ENCODE measurements at regions not wholly inside any gene's neighbourhood (a gene's known extent, or its start where the extent isn't known, plus 50 kb on each side); places are given as distances from the start of the nearest gene placed in this dataset.
"Not testable (repeated sequence)": the region's sequence is repeated elsewhere in the genome, so short reads cannot be mapped to it uniquely, and the experiment has no call there.

DNA sequence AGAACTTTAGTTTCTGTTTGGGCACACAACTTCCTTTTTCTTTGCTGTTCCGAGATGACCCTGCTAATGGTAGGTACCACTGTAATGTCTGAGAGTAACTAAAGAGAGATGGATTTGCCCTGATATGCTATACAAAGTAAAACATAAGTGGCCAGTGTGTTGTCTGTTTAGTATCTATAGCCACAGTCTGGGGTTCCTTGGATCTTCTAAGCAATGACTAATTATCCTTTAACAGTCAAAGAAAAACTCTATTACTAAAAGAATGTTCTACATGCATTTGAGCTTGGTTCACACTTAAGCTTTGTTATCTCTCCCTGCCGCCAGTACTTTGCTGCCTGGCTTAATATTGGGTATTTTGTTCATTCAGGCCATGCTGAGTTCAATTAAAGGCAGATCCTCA is 1051.9 kb upstream of the FLRT2 start:
- WGBS, 2 donors = 90 to 93% methylated on average over 2 of the region's 2 CpGs
- intact Hi-C loops (cut with DNase I) = no loop called here
- Histone ChIP-seq H3K27me3 (no peaks in the 10 kb centered on the region), H3K4me1 (no peaks in the 10 kb centered on the region), H3K27ac (no peak overlapping the region), H3K4me3 (replicated peaks in 1 of 3) (no peak overlapping the region), H3K9me3 (no peaks in the 10 kb centered on the region), H3K36me3 (no peaks in the 10 kb centered on the region)
- TF ChIP-seq, protein P1, sequence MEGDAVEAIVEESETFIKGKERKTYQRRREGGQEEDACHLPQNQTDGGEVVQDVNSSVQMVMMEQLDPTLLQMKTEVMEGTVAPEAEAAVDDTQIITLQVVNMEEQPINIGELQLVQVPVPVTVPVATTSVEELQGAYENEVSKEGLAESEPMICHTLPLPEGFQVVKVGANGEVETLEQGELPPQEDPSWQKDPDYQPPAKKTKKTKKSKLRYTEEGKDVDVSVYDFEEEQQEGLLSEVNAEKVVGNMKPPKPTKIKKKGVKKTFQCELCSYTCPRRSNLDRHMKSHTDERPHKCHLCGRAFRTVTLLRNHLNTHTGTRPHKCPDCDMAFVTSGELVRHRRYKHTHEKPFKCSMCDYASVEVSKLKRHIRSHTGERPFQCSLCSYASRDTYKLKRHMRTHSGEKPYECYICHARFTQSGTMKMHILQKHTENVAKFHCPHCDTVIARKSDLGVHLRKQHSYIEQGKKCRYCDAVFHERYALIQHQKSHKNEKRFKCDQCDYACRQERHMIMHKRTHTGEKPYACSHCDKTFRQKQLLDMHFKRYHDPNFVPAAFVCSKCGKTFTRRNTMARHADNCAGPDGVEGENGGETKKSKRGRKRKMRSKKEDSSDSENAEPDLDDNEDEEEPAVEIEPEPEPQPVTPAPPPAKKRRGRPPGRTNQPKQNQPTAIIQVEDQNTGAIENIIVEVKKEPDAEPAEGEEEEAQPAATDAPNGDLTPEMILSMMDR (IDR thresholded peaks at IDR 0.05) = no peak
- TF ChIP-seq POLR2A (IDR thresholded peaks at IDR 0.05) = no peak
- DNase-seq = no peak

DNA sequence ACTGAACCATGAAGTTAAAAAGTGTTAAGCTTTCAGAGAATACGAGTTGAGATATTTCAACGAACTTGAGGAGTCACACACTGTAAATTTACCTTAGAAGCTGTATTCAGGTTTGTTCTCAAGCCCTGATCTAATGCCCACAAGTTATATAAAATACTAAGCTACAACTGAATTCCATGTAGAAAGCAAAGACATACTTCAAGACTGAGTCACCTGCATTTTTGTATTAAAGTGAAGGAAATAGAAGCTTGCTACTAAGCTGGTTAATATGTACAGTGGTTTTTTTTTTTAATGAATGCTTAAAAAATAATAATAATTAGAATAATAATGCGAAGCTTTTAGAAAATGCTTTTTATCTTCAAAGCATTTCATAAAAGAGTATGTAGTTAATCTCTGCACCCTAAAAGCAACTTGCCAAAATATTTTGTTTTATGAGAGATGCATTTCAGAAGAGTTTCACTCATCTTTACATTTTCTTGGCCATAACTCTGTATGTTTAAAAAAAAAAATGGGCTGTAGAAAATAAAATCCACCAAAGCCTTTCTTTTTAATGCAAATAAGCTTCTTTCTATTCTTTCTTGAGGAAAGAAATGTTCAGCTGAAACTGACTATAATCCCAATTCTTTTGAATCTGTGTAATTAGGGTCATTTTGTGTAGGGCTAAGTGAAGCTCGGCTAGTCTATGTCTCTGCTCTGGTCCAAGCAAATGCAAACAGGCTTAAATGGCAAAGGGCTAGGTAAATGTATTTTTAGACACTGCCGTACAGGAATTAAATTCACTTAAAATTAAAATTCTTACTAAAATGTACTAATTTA is 1047.5 kb upstream of the FLRT2 start:
- intact Hi-C loops (cut with DNase I) = no loop called here
- H3K9me3 ChIP-seq = no peaks in the 10 kb centered on the region
- no peak overlapping the region for H3K4me3 ChIP-seq (replicated peaks in 1 of 3)
- H3K27ac ChIP-seq = no peak overlapping the region
- TF ChIP-seq, protein P1 (IDR thresholded peaks at IDR 0.05) = no peak
- no peak for TF ChIP-seq POLR2A (IDR thresholded peaks at IDR 0.05)
- no peak for DNase-seq
- 77 to 84% methylated on average over 5 of the region's 5 CpGs for WGBS, 2 donors
- no peaks in the 10 kb centered on the region for H3K27me3 ChIP-seq
- no peaks in the 10 kb centered on the region for H3K36me3 ChIP-seq
- H3K4me1 ChIP-seq = no peaks in the 10 kb centered on the region

DNA sequence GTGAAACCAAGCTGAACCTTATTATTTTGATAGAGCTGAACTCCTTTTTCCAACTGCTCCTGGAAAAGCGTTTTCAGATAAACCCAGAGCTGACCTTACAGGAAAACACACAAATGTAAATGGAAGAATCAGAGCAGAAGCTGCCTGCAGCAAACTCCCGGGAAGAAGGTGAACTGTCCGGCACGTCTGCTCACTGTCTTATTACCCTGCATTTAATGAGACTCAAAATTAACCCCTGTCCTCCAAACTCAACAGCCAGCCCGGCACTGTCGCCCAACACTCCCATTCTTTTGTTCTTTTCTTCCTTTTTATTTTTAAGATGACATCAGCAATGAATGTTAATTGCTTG is 1046.9 kb upstream of the FLRT2 start:
- DNase-seq = no peak
- intact Hi-C loops (cut with DNase I) = no loop called here
- TF ChIP-seq, protein P1 (IDR thresholded peaks at IDR 0.05) = no peak
- TF ChIP-seq POLR2A (IDR thresholded peaks at IDR 0.05) = no peak
- Histone ChIP-seq H3K27ac (no peak overlapping the region), H3K27me3 (no peaks in the 10 kb centered on the region), H3K4me3 (replicated peaks in 1 of 3) (no peak overlapping the region), H3K4me1 (no peaks in the 10 kb centered on the region), H3K36me3 (no peaks in the 10 kb centered on the region), H3K9me3 (no peaks in the 10 kb centered on the region)
- 83 to 88% methylated on average over 6 of the region's 6 CpGs for WGBS, 2 donors

DNA sequence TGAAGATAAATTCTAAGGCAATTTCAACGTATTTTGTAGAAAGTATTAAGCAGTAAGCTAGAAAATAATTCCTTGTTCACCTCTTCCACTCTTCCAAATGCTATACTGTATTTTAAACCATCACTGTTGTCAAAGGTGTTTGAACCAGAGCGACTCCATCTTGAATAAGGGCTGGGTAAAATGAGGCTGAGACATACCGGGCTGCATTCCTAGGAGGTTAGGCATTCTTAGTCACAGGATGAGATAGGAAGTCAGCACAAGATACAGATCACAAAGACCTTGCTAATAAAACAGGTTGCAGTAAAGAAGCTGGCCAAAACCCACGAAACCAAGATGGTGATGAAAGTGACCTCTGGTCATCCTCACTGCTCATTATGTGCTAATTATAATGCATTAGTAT is 1045.7 kb upstream of the FLRT2 start:
- H3K9me3 ChIP-seq; H3K27ac ChIP-seq; DNase-seq; H3K4me1 ChIP-seq; intact Hi-C loops (cut with DNase I); H3K36me3 ChIP-seq; H3K27me3 ChIP-seq; H3K4me3 ChIP-seq (replicated peaks in 1 of 3): not testable (repeated sequence)
- 93 to 96% methylated on average over 4 of the region's 4 CpGs for WGBS, 2 donors

DNA sequence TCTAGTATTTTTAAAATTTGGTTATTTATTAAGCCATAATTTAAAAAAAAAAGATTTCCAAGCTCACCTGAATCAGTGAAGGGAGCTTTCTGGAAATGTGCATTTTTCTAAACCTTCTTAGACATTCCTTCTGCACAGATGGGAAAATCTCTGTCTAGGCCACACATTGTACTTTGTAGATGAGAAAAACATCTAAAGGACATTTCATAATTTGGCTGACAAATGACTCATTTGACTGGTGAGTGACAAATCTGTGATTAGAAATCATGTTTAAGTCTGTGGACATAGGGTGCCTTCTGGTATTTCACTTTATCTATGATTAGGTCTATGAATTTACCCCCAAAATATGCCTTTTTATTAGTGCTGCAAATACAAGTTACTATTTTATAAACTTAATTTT is 1044.9 kb upstream of the FLRT2 start:
- Histone ChIP-seq H3K9me3 (no peaks in the 10 kb centered on the region), H3K4me3 (replicated peaks in 1 of 3) (no peak overlapping the region), H3K27me3 (no peaks in the 10 kb centered on the region), H3K36me3 (no peaks in the 10 kb centered on the region), H3K4me1 (no peaks in the 10 kb centered on the region), H3K27ac (no peak overlapping the region)
- intact Hi-C loops (cut with DNase I) = no loop called here
- TF ChIP-seq, protein P1 (IDR thresholded peaks at IDR 0.05) = no peak
- TF ChIP-seq POLR2A (IDR thresholded peaks at IDR 0.05) = no peak
- no peak for DNase-seq
